Subcutaneous abdominal adipose tissue (tissue), 5 donors: ENCODE measurements at regions not wholly inside any gene's neighbourhood (a gene's known extent, or its start where the extent isn't known, plus 50 kb on each side); places are given as distances from the start of the nearest gene placed in this dataset.
"Not testable (repeated sequence)": the region's sequence is repeated elsewhere in the genome, so short reads cannot be mapped to it uniquely, and the experiment has no call there.

Experiments used
- H3K27ac ChIP-seq: one replicate; pipeline ENCODE4 v1.7.0; 2013; ENCODE audit warnings: low read depth, mild to moderate bottlenecking, inconsistent platforms, low read length, moderate library complexity
- H3K27me3 ChIP-seq, 5 donors: one replicate each; pipeline ENCODE4 v1.7.0; 2013; ENCODE audit warnings: low read length in 5 of 5, inconsistent platforms in 1 of 5; ENCODE audit not compliant: control insufficient read depth in 5 of 5, insufficient read depth in 4 of 5
- H3K36me3 ChIP-seq, 5 donors: one replicate each; pipeline ENCODE4 v1.7.0; 2013; ENCODE audit warnings: low read length in 5 of 5; ENCODE audit not compliant: control insufficient read depth in 5 of 5, insufficient read depth in 5 of 5
- H3K4me1 ChIP-seq, 5 donors: one replicate each; pipeline ENCODE4 v1.7.0; 2013; ENCODE audit warnings: low read length in 5 of 5, mild to moderate bottlenecking in 3 of 5, moderate library complexity in 1 of 5; ENCODE audit not compliant: control insufficient read depth in 5 of 5, insufficient read depth in 5 of 5
- H3K4me3 ChIP-seq, 5 donors: one replicate each; pipeline ENCODE4 v1.7.0; 2013; ENCODE audit warnings: low read length in 5 of 5, low read depth in 1 of 5
- H3K9ac ChIP-seq, 5 donors: one replicate each; pipeline ENCODE4 v1.7.0; 2013; ENCODE audit warnings: low read length in 5 of 5, mild to moderate bottlenecking in 4 of 5, moderate library complexity in 3 of 5
- H3K9me3 ChIP-seq, 5 donors: one replicate each; pipeline ENCODE4 v1.7.0; 2013; ENCODE audit warnings: low read length in 5 of 5; ENCODE audit not compliant: control insufficient read depth in 5 of 5
- donor health status: healthy.
- donor health status: healthy.
- donor health status: healthy.
- donor health status: healthy.
- donor health status: healthy.

- Histone ChIP-seq H3K4me3 (no peak overlapping the region), H3K27me3 (no peaks in the 10 kb centered on the region), H3K9ac (no peak overlapping the region), H3K4me1 (no peaks in the 10 kb centered on the region), H3K27ac (no peak overlapping the region), H3K36me3 (no peaks in the 10 kb centered on the region), H3K9me3 (peaks cover 0 to 3% (median 0%) of the 10 kb centered on the region in 5 donors)
These were observed 149.5 kb downstream of the KCNJ18 start for GRCh38 chr17:21841839-21842238.

DNA sequence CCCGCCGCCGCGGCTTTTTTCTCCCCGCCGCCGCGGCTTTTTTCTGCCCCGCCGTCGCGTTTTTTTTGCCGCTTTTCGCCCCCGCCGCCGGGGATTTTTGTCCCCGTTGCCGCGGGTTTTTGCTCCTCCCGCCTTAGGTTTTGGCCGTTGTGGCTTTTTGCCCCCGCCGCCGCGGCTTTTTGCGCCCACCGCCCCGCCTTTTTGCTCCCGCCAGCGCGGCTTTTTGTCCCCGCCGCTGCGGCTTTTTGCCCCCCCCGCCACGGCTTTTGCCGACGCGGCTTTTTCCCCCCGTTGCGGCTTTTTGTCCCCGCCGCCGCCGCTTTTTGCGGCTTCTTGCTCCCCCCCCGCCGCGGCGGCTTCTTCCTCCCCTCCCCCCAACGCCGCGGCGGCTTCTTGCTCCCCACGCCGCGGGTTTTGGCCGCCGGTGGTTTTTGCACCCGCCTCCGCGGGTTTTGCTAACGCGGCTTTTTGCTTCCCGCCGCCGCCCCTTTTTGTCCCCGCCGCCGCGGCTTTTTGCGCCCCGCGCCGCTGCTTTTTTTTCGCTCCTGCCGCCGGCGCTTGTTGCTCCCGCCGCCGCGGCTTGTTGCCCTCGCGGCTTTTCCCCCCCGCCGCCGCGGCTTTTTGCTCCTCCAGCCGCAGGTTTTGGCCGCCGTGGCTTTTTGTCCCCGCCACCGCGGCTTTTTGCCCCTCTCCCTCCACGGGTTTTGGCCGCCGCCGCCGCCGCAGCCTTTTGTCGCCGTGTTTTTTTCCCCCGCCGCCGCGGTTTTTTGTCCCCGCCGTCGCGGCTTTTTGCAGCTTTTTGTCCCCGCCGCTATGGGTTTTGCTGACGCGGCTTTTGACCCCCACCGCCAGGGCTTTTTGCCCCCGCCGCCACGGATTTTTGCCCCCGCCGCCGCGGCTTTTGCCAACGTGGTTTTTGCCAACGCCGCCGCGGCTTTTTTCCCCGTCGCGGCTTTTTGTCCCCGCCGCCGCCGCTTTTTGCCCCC is 150.3 kb downstream of the KCNJ18 start:
- Histone ChIP-seq H3K4me1 (no peaks in the 10 kb centered on the region), H3K27ac (no peak overlapping the region), H3K27me3 (no peaks in the 10 kb centered on the region), H3K36me3 (no peaks in the 10 kb centered on the region), H3K9me3 (peaks cover 0 to 3% (median 0%) of the 10 kb centered on the region in 5 donors), H3K9ac (no peak overlapping the region), H3K4me3 (peak overlapping the region in 1 of 5 donors; percentile 26)

DNA sequence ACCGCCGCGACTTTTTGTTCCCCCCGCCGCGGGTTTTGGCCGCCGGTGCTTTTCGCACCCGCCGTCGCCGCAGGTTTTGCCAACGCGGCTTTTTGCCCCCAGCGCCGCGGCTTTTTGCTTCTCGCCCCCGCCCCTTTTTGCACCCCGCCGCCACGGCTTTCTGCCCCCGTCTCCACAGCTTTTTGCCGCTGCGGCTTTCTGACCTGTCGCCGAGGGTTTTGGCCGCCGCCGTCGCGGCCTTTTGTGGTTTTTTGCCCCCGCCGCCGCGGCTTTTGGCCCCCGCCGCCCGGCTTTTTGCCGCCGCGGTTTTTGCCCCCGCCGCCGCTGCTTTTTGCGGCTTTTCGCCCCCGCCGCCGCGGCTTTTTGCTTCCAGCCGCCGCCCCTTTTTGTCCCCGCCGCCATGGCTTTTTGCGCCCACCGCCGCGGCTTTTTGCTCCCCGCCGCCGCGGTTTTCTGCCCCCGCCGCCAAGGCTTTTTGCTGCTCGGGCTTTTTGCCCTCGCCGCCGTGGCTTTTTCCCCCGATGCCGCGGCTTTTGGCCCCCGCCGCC is 151.1 kb downstream of the KCNJ18 start:
- Histone ChIP-seq H3K4me1 (no peaks in the 10 kb centered on the region), H3K4me3 (peak overlapping the region in 1 of 5 donors; percentile 26), H3K27me3 (no peaks in the 10 kb centered on the region), H3K9ac (no peak overlapping the region), H3K36me3 (no peaks in the 10 kb centered on the region), H3K9me3 (peaks cover 0 to 5% (median 2%) of the 10 kb centered on the region in 5 donors), H3K27ac (no peak overlapping the region)

GRCh38 chr17:21843951-21844590 is 151.7 kb downstream of the KCNJ18 start:
- H3K36me3 ChIP-seq, result no peaks in the 10 kb centered on the region
- no peaks in the 10 kb centered on the region for H3K4me1 ChIP-seq
- no peak overlapping the region for H3K27ac ChIP-seq
- peaks cover 0 to 6% (median 2%) of the 10 kb centered on the region in 5 donors for H3K9me3 ChIP-seq
- H3K4me3 ChIP-seq, result no peak overlapping the region
- H3K9ac ChIP-seq, result no peak overlapping the region
- peaks cover 0 to 3% (median 0%) of the 10 kb centered on the region in 5 donors for H3K27me3 ChIP-seq

DNA sequence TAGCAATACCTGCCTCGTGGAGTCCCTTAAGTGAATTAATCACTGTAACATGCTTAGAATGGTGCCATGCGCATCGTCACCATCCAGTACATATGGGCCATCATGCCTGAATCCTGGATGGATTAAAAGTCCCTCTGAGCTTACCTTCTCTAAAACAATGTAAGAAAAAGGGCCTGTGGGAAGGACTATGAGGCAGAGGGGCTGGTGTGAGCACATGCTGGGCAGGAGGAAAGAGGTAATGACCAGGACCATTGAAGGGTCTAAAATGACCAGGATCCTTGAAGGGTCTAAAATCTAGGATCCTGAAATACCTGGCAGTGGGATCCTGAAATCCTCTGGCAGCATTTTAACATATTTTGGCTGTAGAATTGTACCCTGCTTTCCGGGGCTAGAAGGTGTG is 156.2 kb downstream of the KCNJ18 start:
- H3K36me3 ChIP-seq, H3K9me3 ChIP-seq, H3K27ac ChIP-seq, H3K4me1 ChIP-seq, H3K27me3 ChIP-seq, H3K9ac ChIP-seq, H3K4me3 ChIP-seq: not testable (repeated sequence)

DNA sequence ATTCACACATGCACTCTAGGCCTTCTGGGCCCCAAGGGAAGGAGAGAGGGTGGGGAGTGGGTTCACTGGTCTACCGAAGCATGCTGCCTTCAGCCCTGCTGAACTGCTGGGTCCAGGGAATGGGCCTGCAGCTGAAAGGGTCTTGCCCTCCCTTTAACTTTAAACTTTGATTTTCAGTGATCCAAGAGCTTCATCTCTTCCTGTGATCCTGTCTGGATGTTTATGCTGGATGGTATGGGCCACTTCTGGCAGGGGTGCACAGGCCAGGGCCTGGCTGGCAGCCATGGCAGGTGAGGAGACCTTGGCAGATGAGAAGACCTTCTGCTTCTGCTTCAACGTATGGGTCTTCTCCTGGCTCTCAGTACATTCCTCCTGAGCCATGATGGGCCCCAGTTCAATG is 156.7 kb downstream of the KCNJ18 start:
- H3K27me3 ChIP-seq, result not testable (repeated sequence)

DNA sequence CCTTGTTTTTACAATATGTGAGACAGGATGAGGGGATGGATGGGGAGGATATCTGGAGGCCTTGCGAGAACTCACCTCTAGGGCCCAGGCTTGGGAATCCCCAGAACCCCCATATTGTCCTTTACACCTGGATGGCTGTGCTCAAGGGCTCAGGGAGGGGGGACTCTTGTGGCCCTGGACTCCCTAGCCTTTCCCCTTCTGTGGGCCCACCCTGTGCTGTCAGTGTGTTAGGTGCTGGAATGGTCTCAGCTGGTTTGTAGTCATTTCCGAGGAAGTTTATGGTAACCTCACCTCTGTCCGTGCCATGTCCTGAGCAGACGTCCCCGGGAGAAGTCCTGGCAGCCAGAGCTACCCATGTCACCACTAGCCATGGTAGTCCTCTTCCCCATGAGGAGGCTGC is 158.3 kb downstream of the KCNJ18 start:
- H3K27ac ChIP-seq, H3K4me1 ChIP-seq, H3K4me3 ChIP-seq, H3K9ac ChIP-seq, H3K27me3 ChIP-seq, H3K9me3 ChIP-seq, H3K36me3 ChIP-seq: not testable (repeated sequence)

More for the DNA sequence above, 156.7 kb downstream of the KCNJ18 start:
- not testable (repeated sequence) for H3K36me3 ChIP-seq, H3K9me3 ChIP-seq, H3K9ac ChIP-seq, H3K27ac ChIP-seq, H3K4me3 ChIP-seq, H3K4me1 ChIP-seq
